ENCODE measurements at regions not wholly inside any gene's neighbourhood (a gene's known extent, or its start where the extent isn't known, plus 50 kb on each side); places are given as distances from the start of the nearest gene placed in this dataset.

- no peak for TF ChIP-seq GABPA (IDR thresholded peaks at IDR 0.05; ENCODE audit: low read depth)
- TF ChIP-seq RXRA (IDR thresholded peaks at IDR 0.05; ENCODE audit: borderline replicate concordance, low read depth): no peak
- TF ChIP-seq CTCF (IDR thresholded peaks at IDR 0.05): no peak
- no peak for TF ChIP-seq SMC3 (IDR thresholded peaks at IDR 0.05; ENCODE audit: low read depth, low read length)
- TF ChIP-seq MXI1 (IDR thresholded peaks at IDR 0.05; ENCODE audit: low read depth, low read length): no peak
- TF ChIP-seq EZH2phosphoT487 (IDR thresholded peaks at IDR 0.05; ENCODE audit: borderline replicate concordance, low read depth): no peak
- no peak for TF ChIP-seq EP300 (IDR thresholded peaks at IDR 0.05; ENCODE audit: borderline replicate concordance in 1 of 2, low read depth in 1 of 2, low read length in 1 of 2)
- TF ChIP-seq SIN3A (IDR thresholded peaks at IDR 0.05; ENCODE audit: borderline replicate concordance, low read depth, low read length): no peak
- no peak for TF ChIP-seq YY1 (IDR thresholded peaks at IDR 0.05; ENCODE audit: low read depth)
- TF ChIP-seq FOXM1 (IDR thresholded peaks at IDR 0.05; ENCODE audit: low read depth): no peak
- no peak for TF ChIP-seq TAF1 (IDR thresholded peaks at IDR 0.05; ENCODE audit: borderline replicate concordance, low read depth, low read length)
- no peak for TF ChIP-seq RAD21 (IDR thresholded peaks at IDR 0.05; ENCODE audit: low read length)
Measured at GRCh38 chr6:54026652-54027400, 84.4 kb upstream of the MLIP start.
